HG03159 (cell line): ENCODE measurements at regions not wholly inside any gene's neighbourhood (a gene's known extent, or its start where the extent isn't known, plus 50 kb on each side); places are given as distances from the start of the nearest gene placed in this dataset.

Experiments
- ATAC-seq: cut with Tn5 transposase; IDR thresholded peaks from one replicate; pipeline ENCODE4 v1.9.1; 2021; ENCODE audit warnings: mild to moderate bottlenecking, moderate library complexity; ENCODE audit not compliant: unreplicated experiment

- no peak for ATAC-seq
Measured at GRCh38 chr7:37504801-37505200, 56.1 kb upstream of the ELMO1 start.

- ATAC-seq = no peak
Measured at GRCh38 chr7:37505750-37506353, 57.2 kb upstream of the ELMO1 start.

GRCh38 chr7:37508118-37508517 lies 59.5 kb upstream of the ELMO1 start:
- no peak for ATAC-seq

GRCh38 chr7:37510043-37510634 lies 61.5 kb upstream of the ELMO1 start:
- ATAC-seq = no peak

GRCh38 chr7:37511915-37512314 lies 63.3 kb upstream of the ELMO1 start:
- ATAC-seq = no peak

- no peak for ATAC-seq
Measured at GRCh38 chr7:37514497-37514896, 65.8 kb upstream of the ELMO1 start.

GRCh38 chr7:37516664-37517063 lies 68.0 kb upstream of the ELMO1 start:
- ATAC-seq = no peak

- ATAC-seq = no peak
Measured at GRCh38 chr7:37518266-37518665, 69.6 kb upstream of the ELMO1 start.

- ATAC-seq = no peak
Measured at GRCh38 chr7:37524056-37524455, 75.4 kb upstream of the ELMO1 start.

- ATAC-seq = no peak
Measured at GRCh38 chr7:37524797-37525196, 76.1 kb upstream of the ELMO1 start.

- no peak for ATAC-seq
Measured at GRCh38 chr7:37526623-37527022, 78.0 kb upstream of the ELMO1 start.

GRCh38 chr7:37527109-37527508 lies 78.4 kb upstream of the ELMO1 start:
- no peak for ATAC-seq

GRCh38 chr7:37531225-37531624 lies 82.6 kb upstream of the ELMO1 start:
- no peak for ATAC-seq

GRCh38 chr7:37532636-37533035 lies 84.0 kb upstream of the ELMO1 start:
- ATAC-seq = no peak

- ATAC-seq = no peak
Measured at GRCh38 chr7:37534893-37535610, 86.4 kb upstream of the ELMO1 start.

- no peak for ATAC-seq
Measured at GRCh38 chr7:37535841-37536240, 87.2 kb upstream of the ELMO1 start.

GRCh38 chr7:37536706-37537105 lies 88.0 kb upstream of the ELMO1 start:
- no peak for ATAC-seq

- no peak for ATAC-seq
Measured at GRCh38 chr7:37537439-37537838, 88.8 kb upstream of the ELMO1 start.

GRCh38 chr7:37538945-37539344 lies 90.3 kb upstream of the ELMO1 start:
- no peak for ATAC-seq

- no peak for ATAC-seq
Measured at GRCh38 chr7:37540917-37541316, 92.3 kb upstream of the ELMO1 start.

- ATAC-seq = peak; percentile 73
Measured at GRCh38 chr7:37541810-37542443, 93.3 kb upstream of the ELMO1 start.
